C1 segment of cervical spinal cord (tissue), 14 donors: ENCODE measurements at regions not wholly inside any gene's neighbourhood (a gene's known extent, or its start where the extent isn't known, plus 50 kb on each side); places are given as distances from the start of the nearest gene placed in this dataset.

Source experiments
- DNase-seq, 14 donors: peaks; one replicate each; lab custom pipeline; 2025; lab: John Stamatoyannopoulos, UW

- no peak for DNase-seq
Observed at GRCh38 chr10:114770009-114770408, 51.6 kb upstream of the FHIP2A start.

GRCh38 chr10:114771157-114771556, 50.4 kb upstream of the FHIP2A start:
- DNase-seq = no peak

GRCh38 chr10:114771749-114772148, 49.8 kb upstream of the FHIP2A start:
- DNase-seq = no peak
